ENCODE measurements at regions not wholly inside any gene's neighbourhood (a gene's known extent, or its start where the extent isn't known, plus 50 kb on each side); places are given as distances from the start of the nearest gene placed in this dataset.
A peak's percentile ranks its signal among the peaks of the same experiment; 100 is the strongest.

- no peak overlapping the region for H3K4me3 ChIP-seq (ENCODE audit: low read depth, low read length)
- peak; percentile 92 for DNase-seq (ENCODE audit: low read depth)
Observed at GRCh38 chr2:76599732-76600368, 889.1 kb upstream of the GCFC2 start.

GRCh38 chr2:76584474-76584873 lies 873.8 kb upstream of the GCFC2 start:
- peak overlapping the region; percentile 32 for H3K4me3 ChIP-seq (ENCODE audit: low read depth, low read length)
- DNase-seq (ENCODE audit: low read depth), result peak; percentile 62
- no peak for TF ChIP-seq CTCF (IDR thresholded peaks at IDR 0.05; ENCODE audit: insufficient read depth, low read depth, low read length, missing control alignments)

More at GRCh38 chr2:76599732-76600368, 889.1 kb upstream of the GCFC2 start:
- peak; percentile 81 for TF ChIP-seq CTCF (IDR thresholded peaks at IDR 0.05; ENCODE audit: insufficient read depth, low read depth, low read length, missing control alignments)

- no peak overlapping the region for H3K4me3 ChIP-seq (ENCODE audit: low read depth, low read length)
- no peak for TF ChIP-seq CTCF (IDR thresholded peaks at IDR 0.05; ENCODE audit: insufficient read depth, low read depth, low read length, missing control alignments)
Observed at GRCh38 chr2:76579911-76580310, 869.2 kb upstream of the GCFC2 start.

GRCh38 chr2:76572981-76573380 lies 862.3 kb upstream of the GCFC2 start:
- DNase-seq (ENCODE audit: low read depth), result no peak
- no peak for TF ChIP-seq CTCF (IDR thresholded peaks at IDR 0.05; ENCODE audit: insufficient read depth, low read depth, low read length, missing control alignments)
- no peak overlapping the region for H3K4me3 ChIP-seq (ENCODE audit: low read depth, low read length)

More at GRCh38 chr2:76579911-76580310, 869.2 kb upstream of the GCFC2 start:
- no peak for DNase-seq (ENCODE audit: low read depth)

GRCh38 chr2:76569819-76570218 lies 859.1 kb upstream of the GCFC2 start:
- no peak overlapping the region for H3K4me3 ChIP-seq (ENCODE audit: low read depth, low read length)
- TF ChIP-seq CTCF (IDR thresholded peaks at IDR 0.05; ENCODE audit: insufficient read depth, low read depth, low read length, missing control alignments), result no peak
- no peak for DNase-seq (ENCODE audit: low read depth)

- no peak overlapping the region for H3K4me3 ChIP-seq (ENCODE audit: low read depth, low read length)
- DNase-seq (ENCODE audit: low read depth), result no peak
- no peak for TF ChIP-seq CTCF (IDR thresholded peaks at IDR 0.05; ENCODE audit: insufficient read depth, low read depth, low read length, missing control alignments)
Observed at GRCh38 chr2:76567478-76567877, 856.8 kb upstream of the GCFC2 start.

- H3K4me3 ChIP-seq (ENCODE audit: low read depth, low read length), result no peak overlapping the region
- DNase-seq (ENCODE audit: low read depth), result no peak
- TF ChIP-seq CTCF (IDR thresholded peaks at IDR 0.05; ENCODE audit: insufficient read depth, low read depth, low read length, missing control alignments), result no peak
Observed at GRCh38 chr2:76564734-76565133, 854.0 kb upstream of the GCFC2 start.

All from GM12865 (cell line).